Lung (tissue), 11 donors: ENCODE measurements at regions not wholly inside any gene's neighbourhood (a gene's known extent, or its start where the extent isn't known, plus 50 kb on each side); places are given as distances from the start of the nearest gene placed in this dataset.

Source experiments
- ATAC-seq: fragments of 200-7000 bp; cut with Tn5 transposase; one replicate; pipeline ENCODE4 v1.9.1; 2020; ENCODE audit warnings: moderate number of reproducible peaks; ENCODE audit not compliant: insufficient read depth, low FRiP score
- DNase-seq, 3 donors: peaks; one replicate each; pipeline ENCODE4 v3.0.0-alpha.2; 2013 to 2017
- H3K27ac ChIP-seq, 2 donors: one replicate each; pipeline ENCODE4 v1.5.1; 2013; ENCODE audit warnings: mild to moderate bottlenecking in 2 of 2, moderate library complexity in 2 of 2, control low read depth in 1 of 2, inconsistent platforms in 1 of 2, low read depth in 1 of 2, low read length in 1 of 2
- H3K27me3 ChIP-seq, 3 donors: one replicate each; pipeline ENCODE4 v1.5.1; 2013; ENCODE audit warnings: low read length in 2 of 3; ENCODE audit not compliant: control insufficient read depth in 3 of 3, insufficient read depth in 3 of 3
- H3K36me3 ChIP-seq, 4 donors: one replicate each; pipeline ENCODE4 v1.5.1; 2013; ENCODE audit warnings: low read length in 4 of 4, mild to moderate bottlenecking in 1 of 4, moderate library complexity in 1 of 4; ENCODE audit not compliant: control insufficient read depth in 4 of 4, insufficient read depth in 4 of 4
- H3K4me1 ChIP-seq, 5 donors: one replicate each; pipeline ENCODE4 v1.5.1; 2013; ENCODE audit warnings: low read length in 5 of 5, mild to moderate bottlenecking in 2 of 5, moderate library complexity in 1 of 5; ENCODE audit not compliant: control insufficient read depth in 5 of 5, insufficient read depth in 5 of 5
- H3K4me3 ChIP-seq: one replicate; pipeline ENCODE4 v1.5.1; 2013; ENCODE audit warnings: mild to moderate bottlenecking, control low read depth, moderate library complexity
- H3K9ac ChIP-seq, 2 donors: one replicate each; pipeline ENCODE4 v1.5.1; 2013; ENCODE audit warnings: low read length in 2 of 2, control low read depth in 1 of 2; ENCODE audit not compliant: insufficient read depth in 1 of 2
- H3K9me3 ChIP-seq, 4 donors: one replicate each; pipeline ENCODE4 v1.5.1; 2013; ENCODE audit warnings: low read length in 3 of 4, mild to moderate bottlenecking in 1 of 4, moderate library complexity in 1 of 4; ENCODE audit not compliant: control insufficient read depth in 4 of 4, insufficient read depth in 3 of 4
- CTCF ChIP-seq: IDR thresholded peaks from 2 replicates; pipeline ENCODE4 v1.5.1; 2012; ENCODE audit warnings: mild to moderate bottlenecking; ENCODE audit errors: control extremely low read depth, extremely low read depth
- WGBS, 2 donors: extraction: QIAGEN DNeasy Blood & Tissue Kit; methylation state at CpG; one replicate each; pipeline ENCODE4 v1.1.7; 2013; 5-methylcytosine and 5-hydroxymethylcytosine counted together
- donor health status: control.
- donor health status: control.
- donor health status: Bipolar disorder and iron deficiency.
- donor health status: healthy.
- donor health status: DM: yes; HTN: yes; CAD: no.

GRCh38 chr18:77601567-77601966 is 351.9 kb downstream of the GALR1 start:
- Histone ChIP-seq H3K27me3 (no peaks in the 10 kb centered on the region), H3K4me3 (no peak overlapping the region), H3K9me3 (no peaks in the 10 kb centered on the region), H3K4me1 (no peaks in the 10 kb centered on the region), H3K27ac (no peak overlapping the region), H3K9ac (no peak overlapping the region), H3K36me3 (no peaks in the 10 kb centered on the region)
- DNase-seq (no peak), ATAC-seq (no peak)
- TF ChIP-seq CTCF: no peak
- WGBS, 2 donors: 62 to 71% methylated on average over 2 of the region's 2 CpGs

GRCh38 chr18:77607087-77607486 is 357.4 kb downstream of the GALR1 start:
- Histone ChIP-seq H3K27me3 (no peaks in the 10 kb centered on the region), H3K9ac (no peak overlapping the region), H3K27ac (no peak overlapping the region), H3K4me1 (no peaks in the 10 kb centered on the region), H3K4me3 (no peak overlapping the region), H3K36me3 (no peaks in the 10 kb centered on the region), H3K9me3 (no peaks in the 10 kb centered on the region)
- no peak for DNase-seq
- ATAC-seq: no peak
- no peak for TF ChIP-seq CTCF
- 91 to 95% methylated on average over 22 of the region's 22 CpGs for WGBS, 2 donors

DNA sequence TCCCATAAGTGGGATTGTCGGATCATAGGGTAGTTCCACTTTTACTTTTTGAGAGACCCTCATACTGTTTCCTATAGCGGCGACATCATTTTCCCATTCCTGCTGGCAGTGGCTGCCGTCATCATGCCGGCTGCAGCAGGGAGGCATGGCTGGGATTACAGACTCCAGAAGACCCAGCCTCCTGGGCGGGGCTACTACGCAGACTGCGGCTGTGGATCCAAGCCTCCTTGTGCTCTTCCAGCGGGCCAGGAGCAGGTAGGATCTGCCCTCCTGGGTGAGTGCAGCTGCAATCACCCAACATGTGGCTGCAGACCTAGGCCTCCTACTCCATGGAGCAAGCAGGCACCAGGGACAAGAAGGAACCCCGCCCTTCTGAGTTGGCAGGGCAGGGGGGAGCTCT is 359.2 kb downstream of the GALR1 start:
- H3K9ac ChIP-seq: no peak overlapping the region
- no peak for ATAC-seq

More for the DNA sequence above, 359.2 kb downstream of the GALR1 start:
- H3K27me3 ChIP-seq: no peaks in the 10 kb centered on the region
- H3K36me3 ChIP-seq: no peaks in the 10 kb centered on the region
- 92 to 95% methylated on average over 10 of the region's 10 CpGs for whole genome bisulfite sequencing, 2 donors
- H3K9me3 ChIP-seq: no peaks in the 10 kb centered on the region
- DNase-seq: no peak
- no peak overlapping the region for H3K27ac ChIP-seq
- no peak overlapping the region for H3K4me3 ChIP-seq
- TF ChIP-seq CTCF: no peak
- no peaks in the 10 kb centered on the region for H3K4me1 ChIP-seq
